IPS-18c (cell line): ENCODE measurements at regions not wholly inside any gene's neighbourhood (a gene's known extent, or its start where the extent isn't known, plus 50 kb on each side); places are given as distances from the start of the nearest gene placed in this dataset.
"Not testable (repeated sequence)": the region's sequence is repeated elsewhere in the genome, so short reads cannot be mapped to it uniquely, and the experiment has no call there.

Source experiments
- H3K4me3 ChIP-seq: 2 replicates; pipeline ENCODE4 v1.7.0; 2013; ENCODE audit warnings: low read depth, mild to moderate bottlenecking, low read length, moderate library complexity; ENCODE audit not compliant: insufficient read depth
- H3K9me3 ChIP-seq: one replicate; pipeline ENCODE4 v1.6.1; 2013; ENCODE audit warnings: mild to moderate bottlenecking, low read length, moderate library complexity; ENCODE audit not compliant: control insufficient read depth, insufficient read depth

DNA sequence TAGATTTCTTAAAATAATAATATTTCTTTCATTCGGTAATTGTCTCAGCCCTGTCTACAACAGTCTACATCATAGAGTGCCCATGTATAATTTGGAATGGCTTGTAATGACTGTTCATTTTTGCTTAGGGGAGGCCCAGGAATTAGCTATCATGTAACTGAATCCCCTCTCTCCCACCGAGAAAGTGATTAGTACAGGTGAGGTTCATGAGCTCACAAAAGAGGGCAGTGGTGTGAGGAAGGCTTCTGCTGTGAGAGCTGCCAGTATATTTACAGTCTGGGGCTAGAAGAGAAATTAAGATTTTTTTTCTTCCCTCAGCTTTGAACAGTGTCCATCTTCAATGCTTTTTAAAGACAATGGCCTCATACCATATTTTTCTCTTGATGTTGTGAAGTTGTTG, 340.7 kb downstream of the ADGRL2 start:
- Histone ChIP-seq H3K4me3 (no peak overlapping the region), H3K9me3 (no peaks in the 10 kb centered on the region)

- Histone ChIP-seq H3K4me3 (no peak overlapping the region), H3K9me3 (no peaks in the 10 kb centered on the region)
Observed at GRCh38 chr1:82139751-82140468, 339.2 kb downstream of the ADGRL2 start.

DNA sequence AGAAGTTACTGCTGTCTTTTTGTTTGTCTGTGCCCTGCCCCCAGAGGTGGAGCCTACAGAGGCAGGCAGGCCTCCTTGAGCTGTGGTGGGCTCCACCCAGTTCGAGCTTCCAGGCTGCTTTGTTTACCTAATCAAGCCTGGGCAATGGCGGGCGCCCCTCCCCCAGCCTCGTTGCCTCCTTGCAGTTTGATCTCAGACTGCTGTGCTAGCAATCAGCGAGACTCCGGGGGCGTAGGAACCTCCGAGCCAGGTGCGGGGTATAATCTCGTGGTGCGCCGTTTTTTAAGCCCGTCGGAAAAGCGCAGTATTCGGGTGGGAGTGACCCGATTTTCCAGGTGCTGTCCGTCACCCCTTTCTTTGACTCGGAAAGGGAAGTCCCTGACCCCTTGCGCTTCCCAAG, 335.6 kb downstream of the ADGRL2 start:
- H3K4me3 ChIP-seq, H3K9me3 ChIP-seq: not testable (repeated sequence)

- Histone ChIP-seq H3K9me3 (peaks cover 2% of the 10 kb centered on the region), H3K4me3 (no peak overlapping the region)
Observed at GRCh38 chr1:82125866-82126265, 325.1 kb downstream of the ADGRL2 start.

DNA sequence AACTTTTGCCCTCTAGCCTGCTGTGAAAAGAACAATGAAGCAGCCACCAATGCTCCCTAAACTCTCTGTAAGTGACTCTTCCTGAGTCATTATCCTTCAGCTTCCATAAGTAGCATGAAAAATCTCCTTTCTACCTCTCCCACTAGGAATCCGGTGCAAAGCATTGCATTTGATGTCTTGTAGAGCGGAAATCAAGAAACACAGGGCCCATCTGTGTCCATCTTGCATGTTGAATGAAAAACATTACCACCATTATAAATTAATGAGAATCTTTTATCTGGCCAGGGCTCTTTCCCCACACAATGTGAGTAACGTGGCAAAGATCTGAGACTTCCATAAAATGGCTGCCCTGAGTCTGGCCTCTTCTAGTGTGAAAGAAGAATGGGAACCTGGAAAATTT, 324.4 kb downstream of the ADGRL2 start:
- H3K9me3 ChIP-seq: no peaks in the 10 kb centered on the region
- no peak overlapping the region for H3K4me3 ChIP-seq

DNA sequence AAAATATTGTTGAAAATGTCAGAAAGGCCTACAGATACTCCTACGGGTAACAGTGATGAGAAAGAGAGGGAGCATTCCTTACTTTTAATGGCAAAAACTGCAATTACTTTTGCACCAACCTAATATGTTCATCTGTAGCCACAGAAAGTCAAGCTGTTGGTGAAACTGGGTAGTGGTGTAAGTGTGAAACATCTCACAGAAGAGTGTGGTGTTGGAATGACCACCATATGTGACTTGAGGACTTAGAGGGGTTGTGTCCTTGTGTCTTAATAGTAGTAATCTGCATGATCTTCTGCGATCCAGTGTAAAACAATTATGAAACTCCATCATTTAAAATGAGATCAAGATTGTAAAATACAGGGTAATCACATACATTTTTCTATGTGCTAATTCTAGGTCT, 320.7 kb downstream of the ADGRL2 start:
- Histone ChIP-seq H3K9me3 (no peaks in the 10 kb centered on the region), H3K4me3 (no peak overlapping the region)

GRCh38 chr1:82116105-82116504, 315.4 kb downstream of the ADGRL2 start:
- Histone ChIP-seq H3K9me3 (no peaks in the 10 kb centered on the region), H3K4me3 (no peak overlapping the region)

- no peak overlapping the region for H3K4me3 ChIP-seq
- H3K9me3 ChIP-seq: no peaks in the 10 kb centered on the region
Observed at GRCh38 chr1:82114887-82115286, 314.2 kb downstream of the ADGRL2 start.

DNA sequence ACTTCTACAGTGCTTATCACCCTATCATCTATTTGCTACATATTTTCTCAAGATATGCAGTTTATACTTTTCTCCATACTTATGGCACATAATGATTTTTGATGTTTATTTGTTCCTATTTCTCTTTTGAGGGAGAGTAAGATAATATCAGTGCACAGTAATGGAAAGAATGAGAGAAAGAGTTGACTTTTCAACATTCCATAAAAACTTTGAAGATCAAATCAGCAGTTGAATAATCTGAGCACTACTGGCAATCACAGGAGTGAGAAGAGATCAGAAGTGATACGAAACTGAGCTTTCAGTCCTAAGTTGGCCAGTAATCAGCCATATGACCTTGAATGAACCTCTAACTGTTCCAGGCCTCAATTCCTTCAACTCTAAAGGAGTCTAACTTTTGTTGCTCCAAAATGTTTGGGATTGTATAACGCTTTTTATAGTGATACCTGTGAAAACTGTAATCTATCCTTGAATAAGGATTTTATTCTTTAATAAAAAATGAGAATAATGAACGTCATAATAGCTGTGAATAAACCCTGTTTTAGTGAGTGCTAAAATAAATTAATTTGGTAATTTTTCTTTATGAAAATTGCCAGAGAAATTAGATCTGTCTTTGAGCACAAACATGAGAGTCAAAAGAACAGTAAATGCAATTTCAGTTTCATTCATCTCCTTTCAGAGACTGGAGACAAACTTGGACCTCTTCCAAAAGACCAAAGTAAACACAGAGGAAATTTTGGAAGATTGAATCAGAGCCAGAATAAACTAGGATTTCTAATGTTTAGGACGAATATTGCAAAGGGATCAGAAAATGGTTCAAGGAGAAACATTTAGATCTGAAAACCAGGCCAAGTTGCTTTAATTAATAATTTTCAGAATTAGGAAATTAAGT, 309.9 kb downstream of the ADGRL2 start:
- Histone ChIP-seq H3K9me3 (no peaks in the 10 kb centered on the region), H3K4me3 (no peak overlapping the region)

- no peak overlapping the region for H3K4me3 ChIP-seq
- H3K9me3 ChIP-seq: no peaks in the 10 kb centered on the region
Observed at GRCh38 chr1:82108843-82109242, 308.1 kb downstream of the ADGRL2 start.

DNA sequence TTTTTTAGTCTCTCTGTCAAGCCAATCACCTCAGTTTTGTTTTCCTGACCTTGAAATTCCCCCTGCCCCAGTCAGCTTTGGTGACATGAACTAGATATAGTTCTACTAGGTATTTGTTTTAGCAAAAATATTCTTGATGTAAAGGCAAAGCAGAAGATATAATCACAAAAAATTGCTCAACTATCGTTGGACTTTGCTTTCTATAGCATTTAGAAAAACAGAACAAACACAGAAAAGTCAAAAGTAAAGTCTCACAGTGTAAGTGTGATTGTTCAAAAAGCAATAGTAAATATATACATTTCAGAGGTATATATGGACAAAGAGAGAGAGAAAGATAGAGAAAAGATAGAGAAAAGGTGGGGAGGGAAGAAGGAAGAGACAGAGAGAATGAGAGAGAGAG, 305.9 kb downstream of the ADGRL2 start:
- H3K9me3 ChIP-seq: no peaks in the 10 kb centered on the region
- H3K4me3 ChIP-seq: no peak overlapping the region

DNA sequence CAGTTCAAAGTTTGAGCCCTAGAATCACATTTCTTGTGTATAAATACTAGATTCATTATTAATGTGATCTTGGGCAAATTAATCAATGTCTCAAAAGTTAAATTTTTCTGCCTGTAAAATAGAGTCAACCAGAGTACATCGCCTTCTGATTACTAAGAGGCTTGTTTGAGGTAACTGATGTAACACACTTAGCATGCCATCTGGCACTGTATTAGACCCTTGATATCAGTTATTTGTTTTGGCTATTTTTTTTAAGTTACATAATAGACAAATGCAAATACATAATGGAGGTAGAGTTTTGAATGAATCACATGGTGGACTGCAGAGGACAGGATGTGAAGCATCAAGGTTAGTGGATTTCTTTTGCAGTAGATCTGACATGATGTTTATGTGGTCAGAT, 298.4 kb downstream of the ADGRL2 start:
- Histone ChIP-seq H3K9me3 (no peaks in the 10 kb centered on the region), H3K4me3 (no peak overlapping the region)

DNA sequence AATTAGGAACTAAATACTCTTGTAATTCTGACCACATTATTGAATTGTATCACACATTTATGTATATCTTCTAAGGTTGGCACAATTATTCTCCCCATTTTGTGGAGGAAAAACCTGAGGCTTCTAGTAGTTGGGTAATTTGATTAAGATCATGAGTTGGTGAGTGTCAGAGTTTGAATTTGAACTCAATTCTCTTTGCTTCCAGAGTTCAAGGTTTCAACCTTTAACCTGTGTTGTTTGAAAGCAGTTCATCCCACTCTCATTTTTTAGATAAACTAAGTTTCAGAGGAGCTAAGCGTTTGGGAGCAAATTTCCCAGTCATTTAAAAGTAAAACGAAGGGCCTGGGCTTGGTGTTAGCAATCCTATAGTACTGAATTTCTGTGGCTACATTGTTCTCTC, 293.4 kb downstream of the ADGRL2 start:
- Histone ChIP-seq H3K9me3 (no peaks in the 10 kb centered on the region), H3K4me3 (no peak overlapping the region)

- Histone ChIP-seq H3K9me3 (no peaks in the 10 kb centered on the region), H3K4me3 (no peak overlapping the region)
Observed at GRCh38 chr1:82091729-82092128, 291.0 kb downstream of the ADGRL2 start.

DNA sequence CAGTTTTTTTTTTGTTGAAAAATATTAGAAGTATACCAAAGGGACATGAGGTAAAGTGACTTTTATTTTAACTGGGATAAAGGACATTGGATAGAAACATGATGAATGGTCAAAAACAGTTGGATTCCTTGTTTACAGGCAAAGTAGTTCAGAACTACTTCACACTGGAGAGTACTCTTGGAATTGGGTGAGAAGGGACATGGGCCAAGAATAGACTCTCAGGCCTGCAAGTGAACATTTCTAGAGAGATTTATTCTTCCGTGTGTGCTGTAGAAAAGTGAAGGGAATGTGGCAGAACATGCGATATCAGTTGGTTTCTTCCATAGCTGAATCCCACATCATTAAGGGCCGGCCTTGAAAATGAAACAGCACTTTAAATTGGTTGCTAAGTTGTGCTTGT, 290.5 kb downstream of the ADGRL2 start:
- H3K9me3 ChIP-seq: no peaks in the 10 kb centered on the region
- no peak overlapping the region for H3K4me3 ChIP-seq

DNA sequence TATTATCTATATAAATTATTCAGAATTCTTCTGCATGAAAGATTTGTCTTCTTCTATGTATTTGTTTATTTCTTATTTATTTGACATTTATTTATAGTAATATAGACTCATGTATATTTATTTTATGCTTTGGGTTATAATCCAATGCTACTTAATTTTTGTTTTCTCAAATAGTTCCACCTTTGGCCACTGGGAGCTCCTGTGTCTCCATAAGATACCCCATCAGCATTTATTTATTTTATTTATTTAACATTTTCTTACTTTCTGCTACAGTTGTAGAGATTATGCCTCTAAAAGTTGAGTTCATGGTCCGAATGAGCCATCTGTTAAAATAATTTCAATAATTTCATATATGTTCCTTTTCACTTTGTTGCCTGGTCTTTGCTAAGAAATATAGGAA, 289.4 kb downstream of the ADGRL2 start:
- Histone ChIP-seq H3K4me3 (no peak overlapping the region), H3K9me3 (no peaks in the 10 kb centered on the region)

GRCh38 chr1:82086739-82087138, 286.0 kb downstream of the ADGRL2 start:
- H3K4me3 ChIP-seq: no peak overlapping the region
- no peaks in the 10 kb centered on the region for H3K9me3 ChIP-seq

DNA sequence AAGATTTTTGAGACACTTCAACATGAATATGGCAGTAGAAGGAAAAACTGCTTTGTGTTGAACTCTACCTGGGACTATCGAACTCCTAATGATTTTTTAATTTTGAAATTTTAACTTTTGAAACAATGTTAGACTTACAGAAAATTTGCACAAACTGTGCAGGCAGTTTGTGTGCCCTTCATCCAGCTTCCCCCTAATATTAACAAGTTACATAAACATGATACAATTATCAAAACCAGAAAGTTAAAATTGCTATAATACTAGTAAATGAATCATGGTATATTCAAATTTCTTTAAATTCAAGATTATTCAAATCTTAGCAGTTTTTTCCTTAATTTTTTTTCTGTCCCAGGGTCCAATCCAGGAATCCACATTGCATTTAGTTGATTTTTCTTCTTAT, 278.9 kb downstream of the ADGRL2 start:
- no peaks in the 10 kb centered on the region for H3K9me3 ChIP-seq
- H3K4me3 ChIP-seq: no peak overlapping the region
